B cell (primary cell): ENCODE measurements at regions not wholly inside any gene's neighbourhood (a gene's known extent, or its start where the extent isn't known, plus 50 kb on each side); places are given as distances from the start of the nearest gene placed in this dataset.

Experiments used
- ATAC-seq: fragments of 200-7000 bp; cut with Tn5 transposase; one replicate; pipeline ENCODE4 v1.10.0; 2021; ENCODE audit warnings: low read depth, mild to moderate bottlenecking, moderate number of reproducible peaks, moderate library complexity
- CTCF ChIA-PET: fragments of 350-600 bp; sonication (Branson Sonifier 250); formaldehyde crosslinking; loops from one replicate; lab custom pipeline; 2021; ENCODE audit warnings: antibody characterized with exemption, inconsistent platforms; lab: Charles Lee
- POLR2A ChIA-PET: fragments of 350-600 bp; sonication (Branson Sonifier 250); formaldehyde crosslinking; loops from one replicate; lab custom pipeline; 2021; ENCODE audit warnings: antibody characterized with exemption; lab: Charles Lee
- DNase-seq: peaks from one replicate; pipeline ENCODE4 v3.0.0; 2013
- H2AFZ ChIP-seq: 2 replicates; pipeline ENCODE4 v1.6.1; 2012; ENCODE audit warnings: mild to moderate bottlenecking, low read depth, low read length; ENCODE audit not compliant: insufficient read depth, poor library complexity, severe bottlenecking
- H3K27ac ChIP-seq, 2 donors: 1 replicate in 1 of 2; 2 replicates in 1 of 2; pipeline ENCODE4 v1.5.1; 2012 to 2013; ENCODE audit warnings: low read length in 2 of 2, mild to moderate bottlenecking in 2 of 2, moderate library complexity in 1 of 2
- H3K27me3 ChIP-seq, 4 experiments: fragments of 200-600 bp in 1 of 4; sonication (generic) in 1 of 4; replicated peaks in 1 of 4; 1 replicate in 2 of 4; 2 replicates in 2 of 4; pipeline versions ENCODE4 v1.6.1 to v1.7.0; 2013 to 2016; ENCODE audit warnings: low read length in 3 of 4, mild to moderate bottlenecking in 2 of 4, mixed read lengths in 1 of 4, moderate library complexity in 1 of 4; ENCODE audit not compliant: insufficient read depth in 4 of 4, control insufficient read depth in 3 of 4; ENCODE audit errors: control extremely low read depth in 1 of 4
- H3K36me3 ChIP-seq, 2 experiments: replicated peaks in 1 of 2; 1 replicate in 1 of 2; 2 replicates in 1 of 2; pipeline versions ENCODE4 v1.6.1 to v1.7.1; 2013; ENCODE audit warnings: low read length in 1 of 2; ENCODE audit not compliant: insufficient read depth in 2 of 2, control insufficient read depth in 1 of 2; ENCODE audit errors: control extremely low read depth in 1 of 2, extremely low read depth in 1 of 2
- H3K4me1 ChIP-seq, 2 donors: fragments of 200-600 bp in 1 of 2; sonication (generic) in 1 of 2; 1 replicate in 1 of 2; 2 replicates in 1 of 2; pipeline versions ENCODE4 v1.5.1 to v1.6.1; 2013 to 2017; ENCODE audit warnings: low read length in 2 of 2; ENCODE audit not compliant: control insufficient read depth in 2 of 2, insufficient read depth in 2 of 2
- H3K4me2 ChIP-seq: replicated peaks from 2 replicates; pipeline ENCODE3; 2012; ENCODE audit warnings: mild to moderate bottlenecking, low read depth, low read length; ENCODE audit not compliant: poor library complexity, severe bottlenecking
- H3K4me3 ChIP-seq, 5 experiments: fragments of 200-600 bp in 1 of 5; sonication (generic) in 1 of 5; 1 replicate in 3 of 5; 2 replicates in 2 of 5; pipeline versions ENCODE4 v1.5.1 to v1.7.0; 2011 to 2016; ENCODE audit warnings: low read length in 4 of 5, mild to moderate bottlenecking in 4 of 5, low read depth in 2 of 5, control low read depth in 1 of 5, moderate library complexity in 1 of 5; ENCODE audit not compliant: insufficient read depth in 1 of 5; ENCODE audit errors: control extremely low read depth in 1 of 5, extremely low read depth in 1 of 5
- H3K79me2 ChIP-seq: fragments of 200-600 bp; sonication (generic); one replicate; pipeline ENCODE4 v1.6.0; 2016; ENCODE audit warnings: low read length; ENCODE audit not compliant: control insufficient read depth, insufficient read depth
- H3K9ac ChIP-seq: fragments of 200-600 bp; sonication (generic); 2 replicates; pipeline ENCODE4 v1.6.1; 2017; ENCODE audit warnings: mild to moderate bottlenecking, low read length, moderate library complexity
- H3K9me3 ChIP-seq, 3 donors: one replicate each; pipeline versions ENCODE4 v1.6.1 to v1.7.1; 2013; ENCODE audit warnings: low read length in 2 of 3; ENCODE audit not compliant: control insufficient read depth in 2 of 3, insufficient read depth in 1 of 3; ENCODE audit errors: control extremely low read depth in 1 of 3
- H4K20me1 ChIP-seq: 2 replicates; pipeline ENCODE4 v1.6.0; 2012; ENCODE audit warnings: mild to moderate bottlenecking, low read length; ENCODE audit not compliant: insufficient read depth, control insufficient read depth, poor library complexity, severe bottlenecking
- H3K27ac Mint-ChIP-seq: one replicate; pipeline ENCODE4 v1.8.0; 2021; ENCODE audit warnings: mixed read lengths
- H3K27me3 Mint-ChIP-seq: one replicate; pipeline ENCODE4 v1.8.0; 2021; ENCODE audit warnings: mixed read lengths
- H3K4me1 Mint-ChIP-seq: one replicate; pipeline ENCODE4 v1.8.0; 2021; ENCODE audit warnings: mixed read lengths
- H3K4me3 Mint-ChIP-seq: one replicate; pipeline ENCODE4 v1.8.0; 2021; ENCODE audit warnings: mixed read lengths
- H3K9me3 Mint-ChIP-seq: one replicate; pipeline ENCODE4 v1.8.0; 2022; ENCODE audit warnings: mixed read lengths; ENCODE audit not compliant: insufficient read depth
- EZH2 ChIP-seq: IDR thresholded peaks from 2 replicates; pipeline ENCODE4 v1.6.1; 2012; ENCODE audit warnings: borderline replicate concordance, low read depth, mild to moderate bottlenecking, moderate library complexity, low read length; ENCODE audit not compliant: insufficient read depth, poor library complexity, severe bottlenecking
- WGBS: methylation state at CpG from one replicate; pipeline ENCODE4 v1.1.5; 2013; ENCODE audit warnings: missing lambda C conversion rate; ENCODE audit not compliant: insufficient coverage; 5-methylcytosine and 5-hydroxymethylcytosine counted together
- intact Hi-C: fragments of 100-400 bp; cut with micrococcal nuclease; formaldehyde crosslinking; loops from one replicate; pipeline ENCODE4 v1.10.0; 2022
- TF ChIP-seq, protein P1 (sequence below): fragments of 200-600 bp; IDR thresholded peaks from one replicate; pipeline ENCODE4 v1.8.0; 2022; ENCODE audit warnings: antibody characterized with exemption, mild to moderate bottlenecking

DNA sequence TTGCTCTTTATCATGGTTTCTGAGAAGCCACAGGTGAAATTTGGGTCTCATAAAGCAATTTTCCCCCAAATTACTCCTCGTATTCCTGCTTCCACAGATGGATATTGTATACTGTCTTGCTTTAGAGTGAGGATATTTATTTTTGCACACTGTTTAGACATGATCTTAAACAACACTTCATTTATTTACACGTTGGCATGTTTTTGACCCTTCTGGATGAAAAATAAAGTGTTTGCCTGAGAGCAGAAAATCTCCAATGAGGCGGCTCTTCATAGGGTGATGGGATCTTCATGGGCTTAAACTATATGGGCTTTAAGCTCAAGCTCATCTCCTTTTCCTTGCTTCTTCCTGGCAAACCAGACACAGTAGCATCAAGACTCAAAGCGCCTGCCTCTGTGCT lies 148.4 kb downstream of the MACROH2A1 start:
- H3K4me1 Mint-ChIP-seq, result no peaks in the 10 kb centered on the region
- H3K27me3 ChIP-seq, result peaks cover 0 to 2% (median 0%) of the 10 kb centered on the region in 4 experiments
- H3K27me3 Mint-ChIP-seq, result peaks cover 22% of the 10 kb centered on the region
- CTCF ChIA-PET, result no interaction called here
- H3K27ac ChIP-seq, result no peak overlapping the region
- no peaks in the 10 kb centered on the region for H4K20me1 ChIP-seq
- H3K36me3 ChIP-seq, result no peaks in the 10 kb centered on the region
- H3K4me3 ChIP-seq, result no peak overlapping the region
- H2AFZ ChIP-seq, result no peak overlapping the region
- no peaks in the 10 kb centered on the region for H3K9me3 ChIP-seq
- ATAC-seq, result no peak
- H3K4me2 ChIP-seq, result no peak overlapping the region
- no peak overlapping the region for H3K9ac ChIP-seq
- no peak overlapping the region for H3K27ac Mint-ChIP-seq
- intact Hi-C loops, result no loop called here
- TF ChIP-seq, protein P1, sequence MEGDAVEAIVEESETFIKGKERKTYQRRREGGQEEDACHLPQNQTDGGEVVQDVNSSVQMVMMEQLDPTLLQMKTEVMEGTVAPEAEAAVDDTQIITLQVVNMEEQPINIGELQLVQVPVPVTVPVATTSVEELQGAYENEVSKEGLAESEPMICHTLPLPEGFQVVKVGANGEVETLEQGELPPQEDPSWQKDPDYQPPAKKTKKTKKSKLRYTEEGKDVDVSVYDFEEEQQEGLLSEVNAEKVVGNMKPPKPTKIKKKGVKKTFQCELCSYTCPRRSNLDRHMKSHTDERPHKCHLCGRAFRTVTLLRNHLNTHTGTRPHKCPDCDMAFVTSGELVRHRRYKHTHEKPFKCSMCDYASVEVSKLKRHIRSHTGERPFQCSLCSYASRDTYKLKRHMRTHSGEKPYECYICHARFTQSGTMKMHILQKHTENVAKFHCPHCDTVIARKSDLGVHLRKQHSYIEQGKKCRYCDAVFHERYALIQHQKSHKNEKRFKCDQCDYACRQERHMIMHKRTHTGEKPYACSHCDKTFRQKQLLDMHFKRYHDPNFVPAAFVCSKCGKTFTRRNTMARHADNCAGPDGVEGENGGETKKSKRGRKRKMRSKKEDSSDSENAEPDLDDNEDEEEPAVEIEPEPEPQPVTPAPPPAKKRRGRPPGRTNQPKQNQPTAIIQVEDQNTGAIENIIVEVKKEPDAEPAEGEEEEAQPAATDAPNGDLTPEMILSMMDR, result no peak
- no peak for TF ChIP-seq EZH2
- WGBS, result 100% methylated on average over 1 of the region's 4 CpGs
- H3K79me2 ChIP-seq, result no peaks in the 10 kb centered on the region
- DNase-seq, result no peak
- no peaks in the 10 kb centered on the region for H3K9me3 Mint-ChIP-seq
- POLR2A ChIA-PET, result interaction anchor here (0.9 kb wide), 1 partner anchor 1382 kb away, joined by 5 read pairs; no protein-coding TSS in a partner anchor
- H3K4me1 ChIP-seq, result no peaks in the 10 kb centered on the region
- H3K4me3 Mint-ChIP-seq, result no peak overlapping the region

DNA sequence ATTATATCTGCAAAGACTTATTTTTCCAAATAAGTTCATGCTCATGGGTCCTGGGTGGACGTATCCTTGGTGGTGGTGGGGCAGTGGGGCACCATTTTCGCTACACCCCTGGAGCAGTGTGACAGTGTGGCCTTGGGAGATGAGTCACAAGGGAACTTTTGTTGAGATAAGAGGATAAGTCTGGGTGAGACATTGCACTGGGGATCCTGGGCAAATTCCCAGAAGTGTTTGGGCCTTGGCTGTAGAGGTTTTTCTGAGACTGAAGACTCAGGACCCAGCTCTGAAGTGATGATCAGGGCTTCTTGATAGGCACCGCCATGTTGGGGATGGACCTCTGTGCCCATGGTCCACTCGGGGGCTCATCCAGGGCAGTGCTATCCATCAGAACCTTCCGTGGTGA lies 149.4 kb downstream of the MACROH2A1 start:
- Mint-ChIP-seq H3K4me3 (no peak overlapping the region), H3K9me3 (no peaks in the 10 kb centered on the region), H3K27ac (no peak overlapping the region), H3K4me1 (no peaks in the 10 kb centered on the region), H3K27me3 (peaks cover 14% of the 10 kb centered on the region)
- no peaks in the 10 kb centered on the region for H3K79me2 ChIP-seq
- no peaks in the 10 kb centered on the region for H3K4me1 ChIP-seq
- intact Hi-C loops, result no loop called here
- no peak for ATAC-seq
- DNase-seq, result no peak
- H3K27me3 ChIP-seq, result no peaks in the 10 kb centered on the region
- H3K9ac ChIP-seq, result no peak overlapping the region
- no peaks in the 10 kb centered on the region for H3K36me3 ChIP-seq
- no peak overlapping the region for H2AFZ ChIP-seq
- H3K9me3 ChIP-seq, result no peaks in the 10 kb centered on the region
- H3K4me2 ChIP-seq, result no peak overlapping the region
- no peak overlapping the region for H3K27ac ChIP-seq
- WGBS, result 80% methylated on average over 5 of the region's 5 CpGs
- POLR2A ChIA-PET, result no interaction called here
- H3K4me3 ChIP-seq, result no peak overlapping the region
- CTCF ChIA-PET, result no interaction called here
- no peaks in the 10 kb centered on the region for H4K20me1 ChIP-seq
- no peak for TF ChIP-seq EZH2
- TF ChIP-seq, protein P1, result no peak
